GM12875 (cell line): ENCODE measurements at regions not wholly inside any gene's neighbourhood (a gene's known extent, or its start where the extent isn't known, plus 50 kb on each side); places are given as distances from the start of the nearest gene placed in this dataset.

Source experiments
- H3K4me3 ChIP-seq: one replicate; pipeline ENCODE4 v1.5.1; 2011; ENCODE audit warnings: low read depth, low read length, control low read depth
- CTCF ChIP-seq: IDR thresholded peaks from 2 replicates; pipeline ENCODE4 v1.5.1; 2011; ENCODE audit warnings: low read depth, mild to moderate bottlenecking, control low read depth, inconsistent platforms, low read length, moderate library complexity, borderline replicate concordance; ENCODE audit not compliant: insufficient read depth

GRCh38 chr4:111234939-111235338 is 612.1 kb upstream of the PITX2 start:
- TF ChIP-seq CTCF: no peak
- no peak overlapping the region for H3K4me3 ChIP-seq

DNA sequence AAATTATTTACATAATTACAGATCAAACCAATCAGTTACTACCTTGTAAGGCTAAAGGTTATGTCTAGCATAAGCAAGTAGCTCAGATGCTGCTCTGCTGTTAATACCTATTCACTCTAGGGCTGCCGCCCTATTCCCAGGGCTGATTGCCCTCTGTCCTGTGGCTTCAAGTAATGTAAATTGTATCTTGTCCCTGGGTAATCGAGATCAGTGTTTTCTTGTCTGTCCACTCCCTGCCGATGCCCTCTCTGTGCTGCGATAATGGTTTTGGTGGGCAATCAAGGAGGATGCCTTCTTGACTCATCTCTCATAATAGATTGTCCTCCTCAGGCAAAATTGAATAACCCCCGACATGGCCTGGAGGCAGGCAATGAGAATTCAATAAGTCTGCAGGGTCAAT is 641.0 kb upstream of the PITX2 start:
- H3K4me3 ChIP-seq: no peak overlapping the region
- TF ChIP-seq CTCF: no peak

- H3K4me3 ChIP-seq: no peak overlapping the region
- no peak for TF ChIP-seq CTCF
Measured at GRCh38 chr4:111266937-111267336, 644.1 kb upstream of the PITX2 start.

DNA sequence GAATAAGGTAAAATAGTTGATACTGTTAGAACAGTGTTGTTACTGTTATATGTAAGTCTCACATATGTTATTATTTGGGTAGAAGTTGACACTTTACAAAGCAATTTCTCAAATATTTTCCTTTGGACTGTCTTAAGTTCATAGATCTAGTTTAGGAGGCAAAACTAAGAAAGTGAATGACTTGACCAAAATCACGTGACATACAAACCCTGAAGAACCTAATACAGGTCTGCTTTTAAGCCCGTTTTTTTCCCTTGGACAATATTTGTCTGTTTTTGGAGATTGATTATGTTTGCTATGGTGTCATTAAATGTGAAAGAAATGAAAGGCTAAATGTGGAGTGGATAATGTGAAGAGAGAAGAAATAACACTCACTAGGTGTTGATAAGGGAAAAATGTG is 644.9 kb upstream of the PITX2 start:
- no peak overlapping the region for H3K4me3 ChIP-seq
- TF ChIP-seq CTCF: no peak

DNA sequence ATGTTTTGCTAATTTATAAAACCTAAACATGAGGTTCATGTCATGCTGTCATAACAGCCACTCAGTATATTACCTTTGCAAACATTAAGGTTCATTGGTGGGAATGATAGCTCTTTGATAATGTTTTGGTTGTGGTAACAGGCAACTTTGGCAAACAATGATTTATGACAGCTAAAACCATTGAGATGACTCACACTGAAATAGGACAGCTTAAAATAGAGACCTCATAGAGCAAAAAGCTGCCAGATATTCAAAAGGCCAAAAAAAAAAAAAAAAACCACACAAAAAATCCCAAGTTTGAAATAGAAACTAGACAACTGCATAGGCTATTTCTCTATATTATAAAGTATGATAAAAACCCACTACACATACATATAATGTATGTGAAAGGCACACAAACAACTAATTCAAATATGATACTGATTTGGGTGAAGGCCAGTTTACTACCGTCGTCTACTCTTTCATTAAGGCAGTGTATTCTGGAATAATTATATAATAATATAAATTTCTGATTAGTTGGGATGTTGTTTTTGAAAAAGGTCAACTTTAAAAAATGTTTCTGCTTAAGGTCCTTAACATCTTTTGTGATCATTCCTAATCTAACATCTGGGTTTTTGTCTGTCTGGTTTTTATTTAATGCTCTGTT is 646.0 kb upstream of the PITX2 start:
- no peak overlapping the region for H3K4me3 ChIP-seq
- TF ChIP-seq CTCF: no peak

DNA sequence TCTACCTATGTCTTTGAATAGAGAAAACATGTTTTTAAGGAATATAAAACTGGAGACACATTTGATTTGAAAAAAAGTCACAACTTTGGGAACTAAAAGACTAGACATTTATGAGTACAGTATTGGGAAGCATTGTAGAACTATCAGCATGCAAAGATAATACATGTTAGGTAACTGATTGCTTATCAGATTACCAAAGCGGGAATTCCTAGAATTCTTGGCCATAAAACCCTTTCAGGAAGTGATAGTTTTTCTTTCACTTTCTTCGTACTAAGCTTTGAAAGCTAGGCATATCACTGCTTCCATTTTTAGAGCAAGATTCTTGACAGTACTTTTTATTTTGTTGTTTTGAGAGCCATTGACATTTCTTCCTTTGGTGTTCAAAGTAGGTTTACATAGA is 646.6 kb upstream of the PITX2 start:
- no peak overlapping the region for H3K4me3 ChIP-seq
- TF ChIP-seq CTCF: no peak

GRCh38 chr4:111274060-111274459 is 651.2 kb upstream of the PITX2 start:
- TF ChIP-seq CTCF: no peak

More at GRCh38 chr4:111274060-111274459, 651.2 kb upstream of the PITX2 start:
- no peak overlapping the region for H3K4me3 ChIP-seq
